ENCODE measurements at regions not wholly inside any gene's neighbourhood (a gene's known extent, or its start where the extent isn't known, plus 50 kb on each side); places are given as distances from the start of the nearest gene placed in this dataset.
A peak's percentile ranks its signal among the peaks of the same experiment; 100 is the strongest.

DNA sequence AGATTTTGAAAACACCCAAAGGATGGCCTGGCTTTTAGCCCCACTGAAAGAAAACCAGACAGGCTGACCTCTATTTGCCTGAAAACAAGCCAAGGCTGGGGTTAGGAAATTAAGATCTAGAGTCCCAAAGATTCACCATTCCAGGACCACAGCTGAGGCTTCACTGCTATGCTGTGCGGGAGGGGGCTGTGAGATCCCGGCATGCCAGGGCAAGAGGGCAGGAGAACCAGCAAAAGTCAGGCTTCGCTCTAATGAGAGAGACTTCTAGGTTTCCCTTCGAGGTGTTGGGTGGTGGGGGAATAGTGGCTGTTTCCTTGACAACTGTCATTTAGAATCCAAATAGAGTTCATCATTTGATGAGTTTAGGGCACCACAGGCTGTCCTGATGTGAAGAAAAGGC is 152.9 kb upstream of the NFIB start:
- FAIRE-seq (no peak), DNase-seq (ENCODE audit: low read depth in 1 of 2, low spot score in 2 of 2) (peak in 1 of 2 experiments; percentile 51)
- no peaks in the 10 kb centered on the region for H3K27me3 ChIP-seq (replicated peaks in 1 of 4; ENCODE audit: control insufficient read depth in 3 of 4, extremely low read depth in 1 of 4, insufficient read depth in 3 of 4, low read length in 3 of 4)
- TF ChIP-seq EGR1 (IDR thresholded peaks at IDR 0.05; ENCODE audit: borderline replicate concordance, low read depth, low read length) (no peak), RAD21 (IDR thresholded peaks at IDR 0.05 in 1 of 2, conservative IDR thresholded peaks at IDR 0.05 in 1 of 2; ENCODE audit: low read depth in 2 of 2, low read length in 2 of 2) (no peak), ASH2L (IDR thresholded peaks at IDR 0.05; ENCODE audit: low read length) (peak; percentile 50), HDAC6 (IDR thresholded peaks at IDR 0.05; ENCODE audit: low read depth, low read length) (no peak), RBBP5 (IDR thresholded peaks at IDR 0.05; ENCODE audit: borderline replicate concordance, low read depth, low read length) (no peak)
- TF ChIP-seq, protein P1, sequence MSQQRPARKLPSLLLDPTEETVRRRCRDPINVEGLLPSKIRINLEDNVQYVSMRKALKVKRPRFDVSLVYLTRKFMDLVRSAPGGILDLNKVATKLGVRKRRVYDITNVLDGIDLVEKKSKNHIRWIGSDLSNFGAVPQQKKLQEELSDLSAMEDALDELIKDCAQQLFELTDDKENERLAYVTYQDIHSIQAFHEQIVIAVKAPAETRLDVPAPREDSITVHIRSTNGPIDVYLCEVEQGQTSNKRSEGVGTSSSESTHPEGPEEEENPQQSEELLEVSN (IDR thresholded peaks at IDR 0.05), result no peak
- H3K4ac ChIP-seq (replicated peaks; ENCODE audit: insufficient read length, low read depth, low read length), result peak overlapping the region; percentile 79
- 73% methylated on average over 4 of the region's 4 CpGs; no CpG with 5 or more reads in 1 of the 2 experiments for WGBS, 2 experiments (ENCODE audit: extremely low coverage in 1 of 2, insufficient coverage in 1 of 2, insufficient read length in 1 of 2, insufficient replicate concordance in 2 of 2, low coverage in 1 of 2, low lambda C conversion rate in 2 of 2, missing lambda C conversion rate in 1 of 2)
- H3K23me2 ChIP-seq (ENCODE audit: low read depth, low read length), result 0 out of 2 replicates have a peak, but pooled peaks cover 3% of the 10 kb centered on the region
- no peak overlapping the region; the same call in 1 of the 2 replicates for H3K27ac ChIP-seq (ENCODE audit: low read depth, low read length)
- H3K9ac ChIP-seq (replicated peaks in 1 of 4; ENCODE audit: extremely low read depth in 1 of 4, low read depth in 3 of 4, low read length in 3 of 4), result no peak overlapping the region
- peak overlapping the region; percentile 10; the same call in 1 of the 2 replicates for H2BK12ac ChIP-seq (ENCODE audit: low read depth, low read length)
- H2BK120ac ChIP-seq (replicated peaks; ENCODE audit: low read depth, low read length), result peak overlapping the region; percentile 16
- no peaks in the 10 kb centered on the region for H3K79me1 ChIP-seq (ENCODE audit: low read depth, low read length)
- no peak overlapping the region for H3K56ac ChIP-seq (replicated peaks; ENCODE audit: insufficient read length, low read depth, low read length)
- peaks cover 6 to 15% (median 11%) of the 10 kb centered on the region in 4 experiments for H3K4me1 ChIP-seq (replicated peaks in 1 of 4; ENCODE audit: control insufficient read depth in 3 of 4, insufficient read depth in 4 of 4, low read length in 3 of 4)
- no peak overlapping the region for H4K5ac ChIP-seq (ENCODE audit: insufficient read length, low read depth, low read length)
- no peak overlapping the region for H2BK15ac ChIP-seq (ENCODE audit: low read length)
- H2BK20ac ChIP-seq (ENCODE audit: low read length), result 0 out of 2 replicates have a peak overlapping the region, but pooled peaks have one; percentile 51
- H3K4me2 ChIP-seq (ENCODE audit: insufficient read depth in 1 of 2, low read depth in 2 of 2, low read length in 2 of 2), result peak overlapping the region; percentile 39 to 46; a peak in 3 of 4 replicates
- H2BK5ac ChIP-seq (ENCODE audit: low read depth, low read length), result peak overlapping the region; percentile 36; the same call in 1 of the 2 replicates
- ChIA-PET CTCF (ENCODE audit: partially characterized antibody) (interaction anchor here (0.7 to 4.5 kb wide), 20 partner anchors 9 to 320 kb away, joined by 3 to 41 read pairs (median 9); no protein-coding TSS in a partner anchor), POLR2A (ENCODE audit: partially characterized antibody) (no interaction called here)
- H3K18ac ChIP-seq (ENCODE audit: extremely low read depth, low read length), result no peak overlapping the region
- H2AK5ac ChIP-seq (ENCODE audit: low read depth, low read length), result no peak overlapping the region
- H3K4me3 ChIP-seq (ENCODE audit: extremely low read depth in 1 of 4, insufficient read depth in 2 of 4, low read depth in 3 of 4, low read length in 4 of 4), result no peak overlapping the region
- H4K20me1 ChIP-seq (replicated peaks in 1 of 2; ENCODE audit: control insufficient read depth in 1 of 2, insufficient read depth in 2 of 2, low read length in 2 of 2), result no peaks in the 10 kb centered on the region
- no peaks in the 10 kb centered on the region for H3K9me3 ChIP-seq (ENCODE audit: insufficient read depth in 2 of 2, low read depth in 1 of 2, low read length in 1 of 2)
- no peaks in the 10 kb centered on the region for H3K36me3 ChIP-seq (ENCODE audit: control insufficient read depth in 2 of 4, insufficient read depth in 4 of 4, low read length in 3 of 4)
- peak overlapping the region; percentile 66; the same call in 1 of the 2 replicates for H2AFZ ChIP-seq (ENCODE audit: low read length)
- H4K91ac ChIP-seq (replicated peaks; ENCODE audit: insufficient read length, low read length), result peak overlapping the region; percentile 5
- H3K23ac ChIP-seq (ENCODE audit: insufficient read length), result no peak overlapping the region
- no peak overlapping the region for H3K14ac ChIP-seq (ENCODE audit: insufficient read length)
- H3K79me2 ChIP-seq (ENCODE audit: control insufficient read depth in 1 of 2, insufficient read depth in 2 of 2, low read length in 2 of 2), result no peaks in the 10 kb centered on the region
- H4K8ac ChIP-seq (ENCODE audit: extremely low read depth, insufficient read depth, low read length), result no peak overlapping the region
